Breast epithelium (tissue), 3 donors: ENCODE measurements at regions not wholly inside any gene's neighbourhood (a gene's known extent, or its start where the extent isn't known, plus 50 kb on each side); places are given as distances from the start of the nearest gene placed in this dataset.

Experiments
- POLR2A ChIP-seq: fragments of 450-650 bp; IDR thresholded peaks from one replicate; pipeline ENCODE4 v1.6.1; 2016; ENCODE audit warnings: antibody characterized with exemption, mild to moderate bottlenecking, moderate library complexity
- POLR2AphosphoS5 ChIP-seq, 3 donors: sonication (generic); formaldehyde crosslinking; IDR thresholded peaks; one replicate each; pipeline ENCODE4 v1.6.1; 2017; ENCODE audit warnings: antibody characterized with exemption in 3 of 3
- TF ChIP-seq, protein P1 (sequence below), 3 donors: fragments of 450-650 bp; IDR thresholded peaks; one replicate each; pipeline ENCODE4 v1.5.1; 2016 to 2017; ENCODE audit warnings: antibody characterized with exemption in 3 of 3, mild to moderate bottlenecking in 3 of 3, moderate library complexity in 3 of 3

DNA sequence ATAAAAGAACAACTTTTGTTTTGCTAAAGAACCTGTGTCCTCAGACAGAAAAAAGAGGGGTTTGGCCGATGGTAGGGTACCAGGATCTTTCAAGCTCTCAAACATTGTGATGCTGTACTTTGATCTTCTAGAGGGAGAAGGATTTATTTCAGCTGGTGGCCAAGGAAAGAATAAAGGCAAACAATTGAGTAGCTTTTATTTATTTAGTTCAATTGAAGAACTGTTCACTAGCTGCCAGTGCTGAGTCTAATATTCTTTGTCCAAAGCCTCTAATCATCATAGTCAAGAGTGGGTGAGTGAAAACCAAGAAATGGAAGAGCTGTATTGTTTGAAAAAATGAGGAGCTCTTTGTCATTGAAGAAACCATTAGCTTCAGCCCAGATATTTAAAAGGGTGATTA, 138.4 kb downstream of the FAT3 start:
- TF ChIP-seq POLR2AphosphoS5 (IDR thresholded peaks at IDR 0.05) (no peak), POLR2A (no peak)
- TF ChIP-seq, protein P1, sequence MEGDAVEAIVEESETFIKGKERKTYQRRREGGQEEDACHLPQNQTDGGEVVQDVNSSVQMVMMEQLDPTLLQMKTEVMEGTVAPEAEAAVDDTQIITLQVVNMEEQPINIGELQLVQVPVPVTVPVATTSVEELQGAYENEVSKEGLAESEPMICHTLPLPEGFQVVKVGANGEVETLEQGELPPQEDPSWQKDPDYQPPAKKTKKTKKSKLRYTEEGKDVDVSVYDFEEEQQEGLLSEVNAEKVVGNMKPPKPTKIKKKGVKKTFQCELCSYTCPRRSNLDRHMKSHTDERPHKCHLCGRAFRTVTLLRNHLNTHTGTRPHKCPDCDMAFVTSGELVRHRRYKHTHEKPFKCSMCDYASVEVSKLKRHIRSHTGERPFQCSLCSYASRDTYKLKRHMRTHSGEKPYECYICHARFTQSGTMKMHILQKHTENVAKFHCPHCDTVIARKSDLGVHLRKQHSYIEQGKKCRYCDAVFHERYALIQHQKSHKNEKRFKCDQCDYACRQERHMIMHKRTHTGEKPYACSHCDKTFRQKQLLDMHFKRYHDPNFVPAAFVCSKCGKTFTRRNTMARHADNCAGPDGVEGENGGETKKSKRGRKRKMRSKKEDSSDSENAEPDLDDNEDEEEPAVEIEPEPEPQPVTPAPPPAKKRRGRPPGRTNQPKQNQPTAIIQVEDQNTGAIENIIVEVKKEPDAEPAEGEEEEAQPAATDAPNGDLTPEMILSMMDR (IDR thresholded peaks at IDR 0.05): no peak
